Endothelial cell of umbilical vein (primary cell): ENCODE measurements at regions not wholly inside any gene's neighbourhood (a gene's known extent, or its start where the extent isn't known, plus 50 kb on each side); places are given as distances from the start of the nearest gene placed in this dataset.

Source experiments
- BruUV-seq: library from RNA; stranded (reverse); fragments of 400-500 nt; replicated peaks from 2 replicates; lab custom pipeline; 2021; lab: Mats Ljungman, UMichigan
- CTCF ChIA-PET: fragments of 300-600, 350-600 bp; sonication (Branson Sonifier 250); formaldehyde crosslinking; loops from one replicate; lab custom pipeline; 2021; ENCODE audit warnings: antibody characterized with exemption, inconsistent platforms; lab: Charles Lee
- POLR2A ChIA-PET: fragments of 300-600, 350-600 bp; sonication (Branson Sonifier 250); formaldehyde crosslinking; loops from one replicate; lab custom pipeline; 2021; ENCODE audit warnings: antibody characterized with exemption, inconsistent platforms; lab: Charles Lee
- DNase-seq: peaks from one replicate; pipeline ENCODE4 v3.0.0-alpha.2; 2011; ENCODE audit warnings: low read depth, low spot score
- FAIRE-seq: peaks from 2 replicates; lab custom pipeline; 2011; peaks lifted over from hg19 to GRCh38; lab: Jason Lieb, UNC
- H2AFZ ChIP-seq: 2 replicates; pipeline ENCODE4 v1.6.0; 2012; ENCODE audit warnings: low read depth, low read length, control low read depth, inconsistent platforms
- H3K27ac ChIP-seq: 2 replicates; pipeline ENCODE4 v1.5.1; 2011; ENCODE audit warnings: low read depth, mild to moderate bottlenecking, control low read depth, low read length, moderate library complexity; ENCODE audit not compliant: insufficient read depth
- H3K27me3 ChIP-seq, 2 experiments: 2 replicates each; pipeline versions ENCODE4 v1.6.0 to v1.6.1; 2011; ENCODE audit warnings: low read length in 2 of 2, mixed read lengths in 1 of 2; ENCODE audit not compliant: control insufficient read depth in 2 of 2, insufficient read depth in 2 of 2
- H3K36me3 ChIP-seq, 2 experiments: 2 replicates in 1 of 2; 3 replicates in 1 of 2; pipeline ENCODE4 v1.5.1; 2011; ENCODE audit warnings: low read length in 2 of 2, mild to moderate bottlenecking in 1 of 2, moderate library complexity in 1 of 2; ENCODE audit not compliant: control insufficient read depth in 2 of 2, insufficient read depth in 2 of 2; ENCODE audit errors: extremely low read depth in 1 of 2
- H3K4me1 ChIP-seq: 3 replicates; pipeline ENCODE4 v1.5.1; 2011; ENCODE audit warnings: mild to moderate bottlenecking, low read length; ENCODE audit not compliant: control insufficient read depth, insufficient read depth; ENCODE audit errors: extremely low read depth
- H3K4me2 ChIP-seq: 2 replicates; pipeline ENCODE4 v1.6.1; 2011; ENCODE audit warnings: low read length, control low read depth, mixed read lengths; ENCODE audit not compliant: insufficient read depth
- H3K4me3 ChIP-seq, 3 experiments: fragments of 200-600 bp in 1 of 3; sonication (generic), shearing (Covaris generic) in 1 of 3; replicated peaks in 1 of 3; 2 replicates each; pipeline ENCODE4 v1.5.1; 2011 to 2016; ENCODE audit warnings: control low read depth in 3 of 3, low read length in 3 of 3, mild to moderate bottlenecking in 2 of 3, inconsistent platforms in 1 of 3, low read depth in 1 of 3, moderate library complexity in 1 of 3; ENCODE audit not compliant: insufficient read depth in 1 of 3
- H3K79me2 ChIP-seq: 2 replicates; pipeline ENCODE4 v1.6.0; 2012; ENCODE audit warnings: low read length, inconsistent platforms; ENCODE audit not compliant: control insufficient read depth, insufficient read depth
- H3K9ac ChIP-seq: replicated peaks from 2 replicates; pipeline ENCODE3; 2011; ENCODE audit warnings: low read length, control low read depth; ENCODE audit not compliant: insufficient read depth; ENCODE audit errors: extremely low read depth
- H3K9me1 ChIP-seq: replicated peaks from 3 replicates; pipeline ENCODE4 v1.6.0; 2011; ENCODE audit warnings: mild to moderate bottlenecking, low read length; ENCODE audit not compliant: control insufficient read depth, insufficient read depth; ENCODE audit errors: extremely low read depth
- H3K9me3 ChIP-seq: replicated peaks from 2 replicates; pipeline ENCODE4 v1.5.1; 2012; ENCODE audit warnings: low read length, inconsistent platforms; ENCODE audit not compliant: control insufficient read depth, insufficient read depth
- H4K20me1 ChIP-seq: replicated peaks from 2 replicates; pipeline ENCODE3; 2011; ENCODE audit warnings: mild to moderate bottlenecking, low read length; ENCODE audit not compliant: control insufficient read depth, insufficient read depth; ENCODE audit errors: extremely low read depth
- EZH2 ChIP-seq: IDR thresholded peaks from 2 replicates; pipeline ENCODE4 v1.6.1; 2012; ENCODE audit warnings: borderline replicate concordance, low read depth, mild to moderate bottlenecking, moderate library complexity, low read length, inconsistent platforms; ENCODE audit not compliant: severe bottlenecking
- FOS ChIP-seq: IDR thresholded peaks from 2 replicates; pipeline ENCODE4 v1.6.1; 2011; ENCODE audit warnings: mild to moderate bottlenecking, low read length, moderate library complexity, borderline replicate concordance; ENCODE audit not compliant: insufficient read depth
- GATA2 ChIP-seq: IDR thresholded peaks from 2 replicates; pipeline ENCODE4 v1.7.0; 2011; ENCODE audit warnings: low read depth, mild to moderate bottlenecking, moderate library complexity, mixed read lengths, low read length; ENCODE audit not compliant: insufficient read length, insufficient read depth
- JUN ChIP-seq: IDR thresholded peaks from 2 replicates; pipeline ENCODE4 v1.6.1; 2011; ENCODE audit warnings: borderline replicate concordance, low read depth; ENCODE audit not compliant: insufficient read length, insufficient read depth
- MYC ChIP-seq: IDR thresholded peaks from one replicate; pipeline ENCODE4 v1.6.1; 2011; ENCODE audit warnings: mild to moderate bottlenecking, low read depth, low read length
- POLR2A ChIP-seq: IDR thresholded peaks from 2 replicates; pipeline ENCODE4 v1.6.1; 2012; ENCODE audit warnings: low read depth, mild to moderate bottlenecking, control low read depth, low read length
- POLR2AphosphoS5 ChIP-seq: IDR thresholded peaks from 2 replicates; pipeline ENCODE4 v1.6.1; 2012; ENCODE audit warnings: low read depth, mild to moderate bottlenecking, control low read depth, low read length, moderate library complexity; ENCODE audit not compliant: insufficient read depth
- dilution Hi-C: fragments of 300-500 bp; cut with MboI; formaldehyde crosslinking; loops from one replicate; pipeline ENCODE4 v1.15.0; 2019; ENCODE audit warnings: low sequenced_read_pairs; ENCODE audit not compliant: extremely low pct_ligation_motif_present
- intact Hi-C: fragments of 100-400 bp; cut with micrococcal nuclease; formaldehyde crosslinking; loops from one replicate; pipeline ENCODE4 v1.10.0; 2022
- TF ChIP-seq, protein P1 (sequence below): IDR thresholded peaks from 2 replicates; pipeline ENCODE4 v1.6.1; 2011; ENCODE audit not compliant: insufficient read depth, insufficient read length
- TF ChIP-seq, protein P2 (sequence below), 2 donors: IDR thresholded peaks; 1 replicate in 1 of 2; 2 replicates in 1 of 2; pipeline ENCODE4 v1.5.1; 2011; ENCODE audit warnings: low read length in 2 of 2, mild to moderate bottlenecking in 2 of 2, moderate library complexity in 2 of 2, control low read depth in 1 of 2, inconsistent platforms in 1 of 2, low read depth in 1 of 2; ENCODE audit not compliant: insufficient read depth in 1 of 2; ENCODE audit errors: extremely low read depth in 1 of 2

DNA sequence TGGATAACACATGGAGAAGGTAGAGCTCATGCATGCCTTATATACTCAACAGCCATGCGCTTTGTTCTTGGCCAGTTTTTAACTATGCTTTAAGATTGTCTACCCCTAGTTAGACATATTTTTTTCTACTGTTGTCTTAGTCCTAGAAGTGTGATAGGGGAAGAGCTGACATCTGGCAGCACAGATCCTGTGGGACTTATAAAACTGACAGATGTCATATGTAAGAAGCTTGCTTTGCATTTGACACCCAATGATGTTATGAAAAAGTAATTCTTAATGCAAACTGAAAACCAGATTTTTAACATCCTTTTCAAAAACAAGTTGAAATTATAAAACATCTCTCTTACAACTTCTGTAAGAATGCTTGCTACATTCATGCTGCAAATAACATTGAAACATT lies 715.9 kb upstream of the LRRN3 start:
- dilution Hi-C loops = no loop called here
- no TSS peak for BruUV-seq
- H3K79me2 ChIP-seq = no peaks in the 10 kb centered on the region
- H3K4me1 ChIP-seq = no peaks in the 10 kb centered on the region
- TF ChIP-seq JUN (no peak), POLR2AphosphoS5 (no peak), EZH2 (no peak), POLR2A (no peak), MYC (no peak), GATA2 (no peak), FOS (no peak)
- TF ChIP-seq, protein P1, sequence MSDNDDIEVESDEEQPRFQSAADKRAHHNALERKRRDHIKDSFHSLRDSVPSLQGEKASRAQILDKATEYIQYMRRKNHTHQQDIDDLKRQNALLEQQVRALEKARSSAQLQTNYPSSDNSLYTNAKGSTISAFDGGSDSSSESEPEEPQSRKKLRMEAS = no peak
- TF ChIP-seq, protein P2, sequence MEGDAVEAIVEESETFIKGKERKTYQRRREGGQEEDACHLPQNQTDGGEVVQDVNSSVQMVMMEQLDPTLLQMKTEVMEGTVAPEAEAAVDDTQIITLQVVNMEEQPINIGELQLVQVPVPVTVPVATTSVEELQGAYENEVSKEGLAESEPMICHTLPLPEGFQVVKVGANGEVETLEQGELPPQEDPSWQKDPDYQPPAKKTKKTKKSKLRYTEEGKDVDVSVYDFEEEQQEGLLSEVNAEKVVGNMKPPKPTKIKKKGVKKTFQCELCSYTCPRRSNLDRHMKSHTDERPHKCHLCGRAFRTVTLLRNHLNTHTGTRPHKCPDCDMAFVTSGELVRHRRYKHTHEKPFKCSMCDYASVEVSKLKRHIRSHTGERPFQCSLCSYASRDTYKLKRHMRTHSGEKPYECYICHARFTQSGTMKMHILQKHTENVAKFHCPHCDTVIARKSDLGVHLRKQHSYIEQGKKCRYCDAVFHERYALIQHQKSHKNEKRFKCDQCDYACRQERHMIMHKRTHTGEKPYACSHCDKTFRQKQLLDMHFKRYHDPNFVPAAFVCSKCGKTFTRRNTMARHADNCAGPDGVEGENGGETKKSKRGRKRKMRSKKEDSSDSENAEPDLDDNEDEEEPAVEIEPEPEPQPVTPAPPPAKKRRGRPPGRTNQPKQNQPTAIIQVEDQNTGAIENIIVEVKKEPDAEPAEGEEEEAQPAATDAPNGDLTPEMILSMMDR (IDR thresholded peaks at IDR 0.05; ENCODE audit: extremely low read depth in 1 of 2, insufficient read depth in 1 of 2, low read depth in 1 of 2, low read length in 2 of 2) = no peak
- H3K9ac ChIP-seq = no peak overlapping the region
- DNase-seq = no peak
- POLR2A ChIA-PET = no interaction called here
- peaks cover 0 to 4% of the 10 kb centered on the region in 2 experiments for H3K27me3 ChIP-seq
- no peak for FAIRE-seq
- intact Hi-C loops = no loop called here
- no peaks in the 10 kb centered on the region for H3K9me1 ChIP-seq
- no peaks in the 10 kb centered on the region for H3K9me3 ChIP-seq
- no peak overlapping the region for H3K4me2 ChIP-seq
- no peaks in the 10 kb centered on the region for H4K20me1 ChIP-seq
- H3K27ac ChIP-seq = no peak overlapping the region
- no peak overlapping the region for H3K4me3 ChIP-seq
- no peaks in the 10 kb centered on the region for H3K36me3 ChIP-seq
- CTCF ChIA-PET = interaction anchor here (1.6 kb wide), 1 partner anchor 25 kb away, joined by 3 read pairs; no protein-coding TSS in a partner anchor
- H2AFZ ChIP-seq = no peak overlapping the region
